ENCODE measurements at regions not wholly inside any gene's neighbourhood (a gene's known extent, or its start where the extent isn't known, plus 50 kb on each side); places are given as distances from the start of the nearest gene placed in this dataset.

DNA sequence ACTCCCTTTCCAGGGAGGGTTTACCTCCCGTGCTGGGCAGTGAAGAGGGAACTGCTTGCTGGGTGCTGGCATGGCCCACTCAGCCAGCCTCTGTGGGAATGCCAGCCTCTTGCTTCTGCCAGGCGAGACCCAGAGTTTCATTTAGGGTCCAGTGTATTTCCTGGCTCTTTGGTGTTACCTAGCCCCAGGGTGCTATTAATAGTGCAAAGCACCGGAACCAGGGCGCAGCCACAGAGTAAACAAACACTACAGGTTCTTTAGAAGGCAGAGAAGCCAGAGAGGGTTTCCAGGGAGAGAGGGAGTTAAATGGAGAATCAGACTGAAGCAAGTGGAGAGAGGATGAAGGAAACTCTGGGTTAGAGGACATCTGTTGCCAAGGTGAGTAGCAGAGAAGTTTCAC, 74.9 kb upstream of the SPATA13 start:
- DNase-seq (ENCODE audit: low read depth, low spot score) = no peak
- no peaks in the 10 kb centered on the region for H3K79me2 ChIP-seq (ENCODE audit: control insufficient read depth, insufficient read depth, low read length)
- dilution Hi-C loops (cut with MboI; ENCODE audit: extremely low pct_ligation_motif_present, low sequenced_read_pairs) (no loop called here), intact Hi-C loops (cut with micrococcal nuclease) (no loop called here)
- no peak for TF ChIP-seq MAX (IDR thresholded peaks at IDR 0.05; ENCODE audit: insufficient read depth, insufficient read length)
- no peak for TF ChIP-seq EZH2 (IDR thresholded peaks at IDR 0.05; ENCODE audit: borderline replicate concordance, low read depth, low read length, severe bottlenecking)
- no peak for TF ChIP-seq MYC (IDR thresholded peaks at IDR 0.05; ENCODE audit: low read depth, low read length)
- TF ChIP-seq, protein P1, sequence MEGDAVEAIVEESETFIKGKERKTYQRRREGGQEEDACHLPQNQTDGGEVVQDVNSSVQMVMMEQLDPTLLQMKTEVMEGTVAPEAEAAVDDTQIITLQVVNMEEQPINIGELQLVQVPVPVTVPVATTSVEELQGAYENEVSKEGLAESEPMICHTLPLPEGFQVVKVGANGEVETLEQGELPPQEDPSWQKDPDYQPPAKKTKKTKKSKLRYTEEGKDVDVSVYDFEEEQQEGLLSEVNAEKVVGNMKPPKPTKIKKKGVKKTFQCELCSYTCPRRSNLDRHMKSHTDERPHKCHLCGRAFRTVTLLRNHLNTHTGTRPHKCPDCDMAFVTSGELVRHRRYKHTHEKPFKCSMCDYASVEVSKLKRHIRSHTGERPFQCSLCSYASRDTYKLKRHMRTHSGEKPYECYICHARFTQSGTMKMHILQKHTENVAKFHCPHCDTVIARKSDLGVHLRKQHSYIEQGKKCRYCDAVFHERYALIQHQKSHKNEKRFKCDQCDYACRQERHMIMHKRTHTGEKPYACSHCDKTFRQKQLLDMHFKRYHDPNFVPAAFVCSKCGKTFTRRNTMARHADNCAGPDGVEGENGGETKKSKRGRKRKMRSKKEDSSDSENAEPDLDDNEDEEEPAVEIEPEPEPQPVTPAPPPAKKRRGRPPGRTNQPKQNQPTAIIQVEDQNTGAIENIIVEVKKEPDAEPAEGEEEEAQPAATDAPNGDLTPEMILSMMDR (IDR thresholded peaks at IDR 0.05; ENCODE audit: extremely low read depth in 1 of 2, insufficient read depth in 1 of 2, low read depth in 1 of 2, low read length in 2 of 2) = no peak
- TF ChIP-seq POLR2A (IDR thresholded peaks at IDR 0.05; ENCODE audit: low read depth, low read length) = no peak
- no peak for TF ChIP-seq FOS (IDR thresholded peaks at IDR 0.05; ENCODE audit: borderline replicate concordance, insufficient read depth, low read length)
- TF ChIP-seq JUN (IDR thresholded peaks at IDR 0.05; ENCODE audit: borderline replicate concordance, insufficient read depth, insufficient read length, low read depth) = no peak
- TF ChIP-seq POLR2AphosphoS5 (IDR thresholded peaks at IDR 0.05; ENCODE audit: insufficient read depth, low read depth, low read length) = no peak
- no peak for TF ChIP-seq GATA2 (IDR thresholded peaks at IDR 0.05; ENCODE audit: insufficient read depth, insufficient read length, low read depth, low read length)
- no peak overlapping the region for H3K4me3 ChIP-seq (replicated peaks in 1 of 3; ENCODE audit: insufficient read depth in 1 of 3, low read depth in 1 of 3, low read length in 3 of 3)
- H3K9me3 ChIP-seq (replicated peaks; ENCODE audit: control insufficient read depth, insufficient read depth, low read length) = no peaks in the 10 kb centered on the region
- no peaks in the 10 kb centered on the region for H3K9me1 ChIP-seq (replicated peaks; ENCODE audit: control insufficient read depth, extremely low read depth, insufficient read depth, low read length)
- ChIA-PET POLR2A (no interaction called here), CTCF (no interaction called here)
- H3K27me3 ChIP-seq (ENCODE audit: control insufficient read depth in 2 of 2, insufficient read depth in 2 of 2, low read length in 2 of 2) = peaks cover 0 to 2% of the 10 kb centered on the region in 2 experiments
- no TSS peak for BruUV-seq (replicated peaks)
- no peak overlapping the region for H2AFZ ChIP-seq (ENCODE audit: low read depth, low read length)
- no peaks in the 10 kb centered on the region for H3K36me3 ChIP-seq (ENCODE audit: control insufficient read depth in 2 of 2, extremely low read depth in 1 of 2, insufficient read depth in 2 of 2, low read length in 2 of 2)
- H3K9ac ChIP-seq (replicated peaks; ENCODE audit: extremely low read depth, insufficient read depth, low read length) = no peak overlapping the region
- no peaks in the 10 kb centered on the region for H4K20me1 ChIP-seq (replicated peaks; ENCODE audit: control insufficient read depth, extremely low read depth, insufficient read depth, low read length)
- no peak for FAIRE-seq
- no peak overlapping the region for H3K27ac ChIP-seq (ENCODE audit: insufficient read depth, low read depth, low read length)
- no peak overlapping the region for H3K4me2 ChIP-seq (ENCODE audit: insufficient read depth, low read length)
- no peaks in the 10 kb centered on the region for H3K4me1 ChIP-seq (ENCODE audit: control insufficient read depth, extremely low read depth, insufficient read depth, low read length)

All from endothelial cell of umbilical vein (primary cell).